Fibroblast of villous mesenchyme (primary cell): ENCODE measurements at regions not wholly inside any gene's neighbourhood (a gene's known extent, or its start where the extent isn't known, plus 50 kb on each side); places are given as distances from the start of the nearest gene placed in this dataset.
"Not testable (repeated sequence)": the region's sequence is repeated elsewhere in the genome, so short reads cannot be mapped to it uniquely, and the experiment has no call there.

Experiments used
- DNase-seq: peaks from one replicate; pipeline ENCODE4 v3.0.0-alpha.2; 2010; ENCODE audit warnings: low read depth
- H3K4me3 ChIP-seq: 2 replicates; pipeline ENCODE4 v1.5.1; 2011; ENCODE audit warnings: low read depth, mild to moderate bottlenecking, low read length
- CTCF ChIP-seq: IDR thresholded peaks from 2 replicates; pipeline ENCODE4 v1.5.1; 2012; ENCODE audit warnings: low read depth, mild to moderate bottlenecking, low read length; ENCODE audit not compliant: insufficient read depth

GRCh38 chr14:65986041-65986440 is 500.1 kb upstream of the CCDC196 start:
- TF ChIP-seq CTCF = no peak
- no peak for DNase-seq
- H3K4me3 ChIP-seq = no peak overlapping the region

GRCh38 chr14:65989981-65990380 is 496.2 kb upstream of the CCDC196 start:
- no peak for DNase-seq
- TF ChIP-seq CTCF = no peak

GRCh38 chr14:65991104-65991503 is 495.1 kb upstream of the CCDC196 start:
- no peak for DNase-seq
- no peak overlapping the region for H3K4me3 ChIP-seq
- TF ChIP-seq CTCF = no peak

More at GRCh38 chr14:65989981-65990380, 496.2 kb upstream of the CCDC196 start:
- no peak overlapping the region for H3K4me3 ChIP-seq

GRCh38 chr14:65991935-65992334 is 494.2 kb upstream of the CCDC196 start:
- H3K4me3 ChIP-seq, DNase-seq: not testable (repeated sequence)

- no peak overlapping the region for H3K4me3 ChIP-seq
- no peak for TF ChIP-seq CTCF
- no peak for DNase-seq
Measured at GRCh38 chr14:65993103-65993502, 493.1 kb upstream of the CCDC196 start.

- DNase-seq = no peak
- H3K4me3 ChIP-seq = no peak overlapping the region
- TF ChIP-seq CTCF = no peak
Measured at GRCh38 chr14:65993996-65994395, 492.2 kb upstream of the CCDC196 start.

- DNase-seq = no peak
- H3K4me3 ChIP-seq = no peak overlapping the region
- TF ChIP-seq CTCF = no peak
Measured at GRCh38 chr14:65997347-65997746, 488.8 kb upstream of the CCDC196 start.

GRCh38 chr14:65999865-66000264 is 486.3 kb upstream of the CCDC196 start:
- no peak for TF ChIP-seq CTCF
- H3K4me3 ChIP-seq = no peak overlapping the region
- no peak for DNase-seq
